ENCODE measurements at regions not wholly inside any gene's neighbourhood (a gene's known extent, or its start where the extent isn't known, plus 50 kb on each side); places are given as distances from the start of the nearest gene placed in this dataset.

DNA sequence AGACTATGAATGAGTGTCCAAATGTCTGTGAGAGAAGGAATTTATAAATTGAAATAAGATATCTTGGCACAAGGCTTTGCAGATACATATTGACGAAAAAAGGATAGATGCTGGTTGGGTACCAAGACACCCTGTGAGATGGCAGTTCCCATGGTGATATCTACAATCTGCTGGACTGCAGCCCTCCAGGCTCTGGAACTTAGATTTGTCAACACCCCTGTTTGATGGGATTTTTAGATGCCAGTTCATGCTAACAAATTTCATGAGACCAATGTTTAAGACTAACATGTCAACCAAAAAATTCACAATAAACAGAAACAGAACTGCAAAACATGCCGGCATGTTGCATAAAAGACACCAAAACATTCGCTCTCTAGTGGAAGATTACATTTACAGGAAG, 400.3 kb upstream of the CNTNAP5 start:
- peaks cover 6% of the 10 kb centered on the region for H3K4me1 Mint-ChIP-seq (ENCODE audit: insufficient read depth, unreplicated experiment)
- ChIA-PET CTCF (interaction anchor here (1.5 kb wide), 1 partner anchor 10 kb away, joined by 6 read pairs; no protein-coding TSS in a partner anchor), POLR2A (no interaction called here)
- no peak overlapping the region for H3K4me3 Mint-ChIP-seq (ENCODE audit: unreplicated experiment)
- intact Hi-C loops (cut with micrococcal nuclease), result no loop called here
- no peaks in the 10 kb centered on the region for H3K36me3 Mint-ChIP-seq (ENCODE audit: insufficient read depth, unreplicated experiment)
- no peak overlapping the region for H3K27ac Mint-ChIP-seq (ENCODE audit: low read depth, unreplicated experiment)
- peaks cover 9% of the 10 kb centered on the region for H3K9me3 Mint-ChIP-seq (ENCODE audit: unreplicated experiment)
- TF ChIP-seq, protein P1, sequence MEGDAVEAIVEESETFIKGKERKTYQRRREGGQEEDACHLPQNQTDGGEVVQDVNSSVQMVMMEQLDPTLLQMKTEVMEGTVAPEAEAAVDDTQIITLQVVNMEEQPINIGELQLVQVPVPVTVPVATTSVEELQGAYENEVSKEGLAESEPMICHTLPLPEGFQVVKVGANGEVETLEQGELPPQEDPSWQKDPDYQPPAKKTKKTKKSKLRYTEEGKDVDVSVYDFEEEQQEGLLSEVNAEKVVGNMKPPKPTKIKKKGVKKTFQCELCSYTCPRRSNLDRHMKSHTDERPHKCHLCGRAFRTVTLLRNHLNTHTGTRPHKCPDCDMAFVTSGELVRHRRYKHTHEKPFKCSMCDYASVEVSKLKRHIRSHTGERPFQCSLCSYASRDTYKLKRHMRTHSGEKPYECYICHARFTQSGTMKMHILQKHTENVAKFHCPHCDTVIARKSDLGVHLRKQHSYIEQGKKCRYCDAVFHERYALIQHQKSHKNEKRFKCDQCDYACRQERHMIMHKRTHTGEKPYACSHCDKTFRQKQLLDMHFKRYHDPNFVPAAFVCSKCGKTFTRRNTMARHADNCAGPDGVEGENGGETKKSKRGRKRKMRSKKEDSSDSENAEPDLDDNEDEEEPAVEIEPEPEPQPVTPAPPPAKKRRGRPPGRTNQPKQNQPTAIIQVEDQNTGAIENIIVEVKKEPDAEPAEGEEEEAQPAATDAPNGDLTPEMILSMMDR (IDR thresholded peaks at IDR 0.05; ENCODE audit: unreplicated experiment), result no peak
- no TSS peak for BruUV-seq (replicated peaks)
- DNase-seq (ENCODE audit: unreplicated experiment), result no peak
- no peaks in the 10 kb centered on the region for H3K27me3 Mint-ChIP-seq (ENCODE audit: insufficient read depth, unreplicated experiment)

GRCh38 chr2:123636232-123636631, 388.9 kb upstream of the CNTNAP5 start:
- intact Hi-C loops (cut with micrococcal nuclease), result no loop called here
- no peak for DNase-seq (ENCODE audit: unreplicated experiment)
- Mint-ChIP-seq H3K4me3 (ENCODE audit: unreplicated experiment) (no peak overlapping the region), H3K27ac (ENCODE audit: low read depth, unreplicated experiment) (no peak overlapping the region), H3K36me3 (ENCODE audit: insufficient read depth, unreplicated experiment) (no peaks in the 10 kb centered on the region), H3K4me1 (ENCODE audit: insufficient read depth, unreplicated experiment) (peaks cover 6% of the 10 kb centered on the region), H3K27me3 (ENCODE audit: insufficient read depth, unreplicated experiment) (no peaks in the 10 kb centered on the region), H3K9me3 (ENCODE audit: unreplicated experiment) (no peaks in the 10 kb centered on the region)
- no TSS peak for BruUV-seq (replicated peaks)
- ChIA-PET POLR2A (no interaction called here), CTCF (no interaction called here)
- TF ChIP-seq, protein P1 (IDR thresholded peaks at IDR 0.05; ENCODE audit: unreplicated experiment), result no peak

- POLR2A ChIA-PET, result no interaction called here
- no peaks in the 10 kb centered on the region for H3K36me3 Mint-ChIP-seq (ENCODE audit: insufficient read depth, unreplicated experiment)
- TF ChIP-seq, protein P1 (IDR thresholded peaks at IDR 0.05; ENCODE audit: unreplicated experiment), result no peak
Measured at GRCh38 chr2:123640685-123641335, 384.3 kb upstream of the CNTNAP5 start.

DNA sequence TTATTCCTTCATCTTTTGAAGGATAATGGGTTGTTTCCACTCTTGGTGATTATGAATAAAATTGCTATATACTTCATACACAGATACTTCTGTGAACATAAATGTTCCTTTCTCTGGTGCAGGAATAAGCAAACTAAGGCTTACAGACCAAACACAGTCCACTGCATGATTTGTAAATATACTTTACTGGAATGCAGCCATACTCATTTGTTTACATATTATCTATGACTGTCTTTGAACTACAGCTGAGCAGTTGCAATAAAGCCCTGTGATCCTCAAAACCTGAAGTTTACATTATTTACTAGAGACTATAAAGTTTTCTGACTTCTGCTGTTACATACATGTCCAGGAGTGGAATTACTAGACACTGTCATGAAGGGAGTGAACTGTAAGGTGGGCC, 381.0 kb upstream of the CNTNAP5 start:
- Mint-ChIP-seq H3K4me3 (ENCODE audit: unreplicated experiment) (no peak overlapping the region), H3K9me3 (ENCODE audit: unreplicated experiment) (no peaks in the 10 kb centered on the region), H3K27me3 (ENCODE audit: insufficient read depth, unreplicated experiment) (no peaks in the 10 kb centered on the region), H3K36me3 (ENCODE audit: insufficient read depth, unreplicated experiment) (no peaks in the 10 kb centered on the region), H3K27ac (ENCODE audit: low read depth, unreplicated experiment) (no peak overlapping the region), H3K4me1 (ENCODE audit: insufficient read depth, unreplicated experiment) (no peaks in the 10 kb centered on the region)
- POLR2A ChIA-PET, result interaction anchor here (1.0 kb wide), 1 partner anchor 11 kb away, joined by 3 read pairs; no protein-coding TSS in a partner anchor
- intact Hi-C loops (cut with micrococcal nuclease), result no loop called here
- no peak for DNase-seq (ENCODE audit: unreplicated experiment)
- CTCF ChIA-PET, result no interaction called here
- TF ChIP-seq, protein P1 (IDR thresholded peaks at IDR 0.05; ENCODE audit: unreplicated experiment), result no peak
- BruUV-seq (replicated peaks), result no TSS peak

More at GRCh38 chr2:123640685-123641335, 384.3 kb upstream of the CNTNAP5 start:
- CTCF ChIA-PET, result interaction anchor here (0.8 kb wide), 1 partner anchor 564 kb away, joined by 4 read pairs; no protein-coding TSS in a partner anchor
- no peaks in the 10 kb centered on the region for H3K9me3 Mint-ChIP-seq (ENCODE audit: unreplicated experiment)
- no peaks in the 10 kb centered on the region for H3K27me3 Mint-ChIP-seq (ENCODE audit: insufficient read depth, unreplicated experiment)
- no peaks in the 10 kb centered on the region for H3K4me1 Mint-ChIP-seq (ENCODE audit: insufficient read depth, unreplicated experiment)
- H3K27ac Mint-ChIP-seq (ENCODE audit: low read depth, unreplicated experiment), result no peak overlapping the region
- no peak for DNase-seq (ENCODE audit: unreplicated experiment)
- BruUV-seq (replicated peaks), result no TSS peak
- intact Hi-C loops (cut with micrococcal nuclease), result no loop called here
- no peak overlapping the region for H3K4me3 Mint-ChIP-seq (ENCODE audit: unreplicated experiment)

Measured in MCF 10A (cell line).